HEK293 (cell line): ENCODE measurements at regions not wholly inside any gene's neighbourhood (a gene's known extent, or its start where the extent isn't known, plus 50 kb on each side); places are given as distances from the start of the nearest gene placed in this dataset.

Experiments used
- CTCF ChIA-PET: fragments of 350-600 bp; formaldehyde crosslinking; extraction: SDS; loops from one replicate; lab custom pipeline; 2021; ENCODE audit warnings: antibody characterized with exemption; lab: Yijun Ruan, JAX
- POLR2A ChIA-PET: fragments of 300-600 bp; formaldehyde crosslinking; extraction: SDS; loops from one replicate; lab custom pipeline; 2020; ENCODE audit warnings: antibody characterized with exemption, inconsistent platforms; lab: Yijun Ruan, JAX
- H3K27ac ChIP-seq: fragments of 200-500 bp; sonication (Bioruptor generic); 2 replicates; pipeline ENCODE4 v1.5.1; 2014; ENCODE audit warnings: low read depth, low read length, control low read depth, inconsistent platforms; ENCODE audit errors: extremely low read depth
- H3K36me3 ChIP-seq, 2 experiments: fragments of 200-500 bp in 1 of 2; sonication (Bioruptor generic) in 1 of 2; 1 replicate in 1 of 2; 2 replicates in 1 of 2; pipeline ENCODE4 v1.5.1; 2014 to 2017; ENCODE audit warnings: inconsistent platforms in 2 of 2, low read length in 2 of 2; ENCODE audit not compliant: control insufficient read depth in 2 of 2, insufficient read depth in 1 of 2
- H3K4me1 ChIP-seq: fragments of 200-500 bp; sonication (Bioruptor generic); 2 replicates; pipeline ENCODE4 v1.5.1; 2014; ENCODE audit warnings: mild to moderate bottlenecking, low read length, inconsistent platforms; ENCODE audit not compliant: control insufficient read depth, insufficient read depth
- H3K4me3 ChIP-seq: 2 replicates; pipeline ENCODE4 v1.5.1; 2011; ENCODE audit warnings: low read depth, mild to moderate bottlenecking, control low read depth, low read length, moderate library complexity
- H3K9me3 ChIP-seq: fragments of 200-500 bp; sonication (Bioruptor generic); 2 replicates; pipeline ENCODE4 v1.5.1; 2014; ENCODE audit warnings: low read depth, low read length, inconsistent platforms; ENCODE audit not compliant: control insufficient read depth, insufficient read depth
- FEZF1 ChIP-seq: fragments of 450-650 bp; formaldehyde crosslinking; IDR thresholded peaks from 2 replicates; pipeline ENCODE4 v1.5.1; 2016; ENCODE audit warnings: missing biosample characterization, missing genetic modification characterization
- KLF8 ChIP-seq: fragments of 450-650 bp; formaldehyde crosslinking; IDR thresholded peaks from 2 replicates; pipeline ENCODE4 v1.5.1; 2016; ENCODE audit warnings: missing biosample characterization, missing genetic modification characterization
- SP2 ChIP-seq: fragments of 450-650 bp; formaldehyde crosslinking; IDR thresholded peaks from 2 replicates; pipeline ENCODE4 v1.5.1; 2016; ENCODE audit warnings: missing biosample characterization, missing genetic modification characterization
- ZBTB48 ChIP-seq: fragments of 450-650 bp; formaldehyde crosslinking; IDR thresholded peaks from 2 replicates; pipeline ENCODE4 v1.5.1; 2016; ENCODE audit warnings: missing biosample characterization, missing genetic modification characterization
- ZFP37 ChIP-seq: fragments of 450-650 bp; formaldehyde crosslinking; IDR thresholded peaks from 2 replicates; pipeline ENCODE4 v1.5.1; 2016; ENCODE audit warnings: missing biosample characterization, missing genetic modification characterization
- ZNF366 ChIP-seq: fragments of 450-650 bp; formaldehyde crosslinking; conservative IDR thresholded peaks from 2 replicates; pipeline ENCODE4 v1.5.1; 2016; ENCODE audit warnings: missing biosample characterization, missing genetic modification characterization
- ZNF416 ChIP-seq: fragments of 450-650 bp; formaldehyde crosslinking; IDR thresholded peaks from 2 replicates; pipeline ENCODE4 v1.5.1; 2016; ENCODE audit warnings: missing biosample characterization, missing genetic modification characterization
- ZNF561 ChIP-seq: fragments of 450-650 bp; IDR thresholded peaks from 2 replicates; pipeline ENCODE4 v1.5.1; 2018; ENCODE audit warnings: missing biosample characterization, missing genetic modification characterization, borderline replicate concordance
- ZNF629 ChIP-seq: fragments of 450-650 bp; formaldehyde crosslinking; IDR thresholded peaks from 2 replicates; pipeline ENCODE4 v1.5.1; 2017; ENCODE audit warnings: missing biosample characterization, missing genetic modification characterization
- ZNF670 ChIP-seq: fragments of 450-650 bp; formaldehyde crosslinking; IDR thresholded peaks from 2 replicates; pipeline ENCODE4 v1.5.1; 2016; ENCODE audit warnings: missing biosample characterization, missing genetic modification characterization, low read depth
- ZXDB ChIP-seq: fragments of 450-650 bp; formaldehyde crosslinking; IDR thresholded peaks from 2 replicates; pipeline ENCODE4 v1.5.1; 2016; ENCODE audit warnings: missing biosample characterization, missing genetic modification characterization
- TF ChIP-seq, protein P1 (sequence below): fragments of 450-650 bp; formaldehyde crosslinking; optimal IDR thresholded peaks from 2 replicates; pipeline ENCODE3; 2016; ENCODE audit warnings: missing biosample characterization, mild to moderate bottlenecking, missing genetic modification characterization
- TF ChIP-seq, protein P2 (sequence below): fragments of 450-650 bp; formaldehyde crosslinking; IDR thresholded peaks from 2 replicates; pipeline ENCODE4 v1.5.1; 2017; ENCODE audit warnings: missing biosample characterization, missing genetic modification characterization
- TF ChIP-seq, protein P3 (sequence below): fragments of 450-650 bp; formaldehyde crosslinking; IDR thresholded peaks from 2 replicates; pipeline ENCODE4 v1.5.1; 2017; ENCODE audit warnings: missing biosample characterization, missing genetic modification characterization
- TF ChIP-seq, protein P4 (sequence below): fragments of 450-650 bp; formaldehyde crosslinking; IDR thresholded peaks from 2 replicates; pipeline ENCODE4 v1.5.1; 2016; ENCODE audit warnings: missing biosample characterization, missing genetic modification characterization
- TF ChIP-seq, protein P5 (sequence below): fragments of 450-650 bp; formaldehyde crosslinking; IDR thresholded peaks from 2 replicates; pipeline ENCODE4 v1.5.1; 2016; ENCODE audit warnings: missing biosample characterization, missing genetic modification characterization

DNA sequence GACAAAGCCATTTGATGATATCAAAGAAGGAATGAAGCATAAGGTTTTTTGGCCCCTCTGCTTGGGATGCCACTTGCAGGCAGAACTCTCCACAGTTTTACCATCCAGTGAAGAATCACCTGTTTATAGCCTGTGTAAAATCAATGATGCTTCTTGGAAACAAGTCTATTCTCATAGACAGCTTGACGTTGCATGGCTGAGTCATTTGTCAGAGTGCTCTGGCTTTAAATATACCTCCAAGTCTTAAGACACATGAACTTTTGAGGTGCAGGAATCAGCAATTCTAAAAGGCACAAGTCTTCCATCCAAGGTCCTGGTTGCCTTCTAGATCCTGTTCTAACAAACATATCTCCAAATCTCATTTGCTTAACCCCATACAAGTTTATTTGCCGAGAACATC lies 53.6 kb upstream of the KIRREL3 start:
- ChIA-PET POLR2A (no interaction called here), CTCF (interaction anchor here (0.5 to 0.6 kb wide), 2 partner anchors 160 to 614 kb away, joined by 4 read pairs; no protein-coding TSS in a partner anchor)
- TF ChIP-seq, protein P1, sequence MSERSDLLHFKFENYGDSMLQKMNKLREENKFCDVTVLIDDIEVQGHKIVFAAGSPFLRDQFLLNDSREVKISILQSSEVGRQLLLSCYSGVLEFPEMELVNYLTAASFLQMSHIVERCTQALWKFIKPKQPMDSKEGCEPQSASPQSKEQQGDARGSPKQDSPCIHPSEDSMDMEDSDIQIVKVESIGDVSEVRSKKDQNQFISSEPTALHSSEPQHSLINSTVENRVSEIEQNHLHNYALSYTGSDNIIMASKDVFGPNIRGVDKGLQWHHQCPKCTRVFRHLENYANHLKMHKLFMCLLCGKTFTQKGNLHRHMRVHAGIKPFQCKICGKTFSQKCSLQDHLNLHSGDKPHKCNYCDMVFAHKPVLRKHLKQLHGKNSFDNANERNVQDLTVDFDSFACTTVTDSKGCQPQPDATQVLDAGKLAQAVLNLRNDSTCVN (tag by site-specific recombination) = no peak
- no peak for TF ChIP-seq ZNF670 (tag by site-specific recombination)
- TF ChIP-seq ZFP37 (tag by site-specific recombination) = no peak
- no peak for TF ChIP-seq ZNF561
- no peak for TF ChIP-seq ZXDB (tag by site-specific recombination)
- TF ChIP-seq, protein P2, sequence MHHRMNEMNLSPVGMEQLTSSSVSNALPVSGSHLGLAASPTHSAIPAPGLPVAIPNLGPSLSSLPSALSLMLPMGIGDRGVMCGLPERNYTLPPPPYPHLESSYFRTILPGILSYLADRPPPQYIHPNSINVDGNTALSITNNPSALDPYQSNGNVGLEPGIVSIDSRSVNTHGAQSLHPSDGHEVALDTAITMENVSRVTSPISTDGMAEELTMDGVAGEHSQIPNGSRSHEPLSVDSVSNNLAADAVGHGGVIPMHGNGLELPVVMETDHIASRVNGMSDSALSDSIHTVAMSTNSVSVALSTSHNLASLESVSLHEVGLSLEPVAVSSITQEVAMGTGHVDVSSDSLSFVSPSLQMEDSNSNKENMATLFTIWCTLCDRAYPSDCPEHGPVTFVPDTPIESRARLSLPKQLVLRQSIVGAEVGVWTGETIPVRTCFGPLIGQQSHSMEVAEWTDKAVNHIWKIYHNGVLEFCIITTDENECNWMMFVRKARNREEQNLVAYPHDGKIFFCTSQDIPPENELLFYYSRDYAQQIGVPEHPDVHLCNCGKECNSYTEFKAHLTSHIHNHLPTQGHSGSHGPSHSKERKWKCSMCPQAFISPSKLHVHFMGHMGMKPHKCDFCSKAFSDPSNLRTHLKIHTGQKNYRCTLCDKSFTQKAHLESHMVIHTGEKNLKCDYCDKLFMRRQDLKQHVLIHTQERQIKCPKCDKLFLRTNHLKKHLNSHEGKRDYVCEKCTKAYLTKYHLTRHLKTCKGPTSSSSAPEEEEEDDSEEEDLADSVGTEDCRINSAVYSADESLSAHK (tag by site-specific recombination) = no peak
- no peak for TF ChIP-seq FEZF1
- TF ChIP-seq, protein P3, sequence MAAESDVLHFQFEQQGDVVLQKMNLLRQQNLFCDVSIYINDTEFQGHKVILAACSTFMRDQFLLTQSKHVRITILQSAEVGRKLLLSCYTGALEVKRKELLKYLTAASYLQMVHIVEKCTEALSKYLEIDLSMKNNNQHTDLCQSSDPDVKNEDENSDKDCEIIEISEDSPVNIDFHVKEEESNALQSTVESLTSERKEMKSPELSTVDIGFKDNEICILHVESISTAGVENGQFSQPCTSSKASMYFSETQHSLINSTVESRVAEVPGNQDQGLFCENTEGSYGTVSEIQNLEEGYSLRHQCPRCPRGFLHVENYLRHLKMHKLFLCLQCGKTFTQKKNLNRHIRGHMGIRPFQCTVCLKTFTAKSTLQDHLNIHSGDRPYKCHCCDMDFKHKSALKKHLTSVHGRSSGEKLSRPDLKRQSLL (tag by site-specific recombination) = no peak
- TF ChIP-seq, protein P4, sequence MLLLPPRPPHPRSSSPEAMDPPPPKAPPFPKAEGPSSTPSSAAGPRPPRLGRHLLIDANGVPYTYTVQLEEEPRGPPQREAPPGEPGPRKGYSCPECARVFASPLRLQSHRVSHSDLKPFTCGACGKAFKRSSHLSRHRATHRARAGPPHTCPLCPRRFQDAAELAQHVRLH (tag by site-specific recombination) = no peak
- no peaks in the 10 kb centered on the region for H3K36me3 ChIP-seq
- no peak overlapping the region for H3K4me3 ChIP-seq
- no peaks in the 10 kb centered on the region for H3K4me1 ChIP-seq
- H3K27ac ChIP-seq = no peak overlapping the region
- H3K9me3 ChIP-seq = no peaks in the 10 kb centered on the region

DNA sequence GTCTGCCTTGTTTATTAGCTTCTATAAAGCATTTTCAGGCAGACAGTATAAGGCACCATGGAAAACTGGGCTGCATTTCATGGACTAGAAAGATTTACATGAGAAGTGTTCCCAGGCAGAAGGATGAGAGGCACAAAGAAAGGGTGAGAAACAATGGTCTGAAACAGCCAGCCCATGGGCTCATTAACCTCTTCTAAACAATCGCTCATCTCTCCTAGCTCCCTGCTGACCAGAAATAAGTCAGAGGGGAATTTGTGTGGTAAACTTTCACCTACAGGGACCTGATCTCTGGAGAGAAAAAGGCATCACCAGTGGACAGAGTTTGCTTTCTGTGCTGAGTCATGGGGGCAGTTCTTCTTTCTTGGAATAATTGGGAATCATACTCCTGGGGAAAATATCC lies 51.8 kb upstream of the KIRREL3 start:
- CTCF ChIA-PET = interaction anchor here (0.6 kb wide), 1 partner anchor 131 kb away, joined by 3 read pairs; no protein-coding TSS in a partner anchor
- Histone ChIP-seq H3K4me1 (no peaks in the 10 kb centered on the region), H3K9me3 (no peaks in the 10 kb centered on the region), H3K27ac (no peak overlapping the region), H3K4me3 (no peak overlapping the region), H3K36me3 (no peaks in the 10 kb centered on the region)
- TF ChIP-seq, protein P5, sequence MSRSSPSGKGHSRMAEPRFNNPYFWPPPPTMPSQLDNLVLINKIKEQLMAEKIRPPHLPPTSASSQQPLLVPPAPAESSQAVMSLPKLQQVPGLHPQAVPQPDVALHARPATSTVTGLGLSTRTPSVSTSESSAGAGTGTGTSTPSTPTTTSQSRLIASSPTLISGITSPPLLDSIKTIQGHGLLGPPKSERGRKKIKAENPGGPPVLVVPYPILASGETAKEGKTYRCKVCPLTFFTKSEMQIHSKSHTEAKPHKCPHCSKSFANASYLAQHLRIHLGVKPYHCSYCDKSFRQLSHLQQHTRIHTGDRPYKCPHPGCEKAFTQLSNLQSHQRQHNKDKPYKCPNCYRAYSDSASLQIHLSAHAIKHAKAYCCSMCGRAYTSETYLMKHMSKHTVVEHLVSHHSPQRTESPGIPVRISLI = no peak
- no peak for TF ChIP-seq ZBTB48
- TF ChIP-seq, protein P3 (tag by site-specific recombination) = no peak
- TF ChIP-seq ZNF416 (tag by site-specific recombination) = no peak
- no peak for TF ChIP-seq SP2
- no peak for TF ChIP-seq ZNF366 (tag by site-specific recombination)
- TF ChIP-seq KLF8 (tag by site-specific recombination) = no peak
- no peak for TF ChIP-seq ZNF629 (tag by site-specific recombination)
- POLR2A ChIA-PET = no interaction called here
